Heart left ventricle (tissue), 16 donors: ENCODE measurements at regions not wholly inside any gene's neighbourhood (a gene's known extent, or its start where the extent isn't known, plus 50 kb on each side); places are given as distances from the start of the nearest gene placed in this dataset.
A peak's percentile ranks its signal among the peaks of the same experiment; 100 is the strongest.

ENCODE experiments used
- ATAC-seq, 4 donors: fragments of 200-7000 bp; cut with Tn5 transposase; one replicate each; pipeline ENCODE4 v1.9.1; 2020 to 2022; ENCODE audit warnings: moderate library complexity in 4 of 4, mild to moderate bottlenecking in 3 of 4, moderate number of reproducible peaks in 1 of 4
- DNase-seq, 5 donors: peaks; one replicate each; pipeline ENCODE4 v3.0.0-alpha.2; 2020
- H3K27ac ChIP-seq, 12 donors: fragments of 200-600 bp; sonication (generic) in 4 of 12; one replicate each; pipeline versions ENCODE4 v1.5.0 to v1.8.0; 2016 to 2022; ENCODE audit warnings: mild to moderate bottlenecking in 2 of 12
- H3K27me3 ChIP-seq, 9 donors: fragments of 200-600 bp; sonication (generic) in 2 of 9; one replicate each; pipeline versions ENCODE4 v1.5.1 to v1.8.0; 2016 to 2022; ENCODE audit warnings: mild to moderate bottlenecking in 3 of 9
- H3K36me3 ChIP-seq, 9 donors: fragments of 200-600 bp; sonication (generic) in 2 of 9; one replicate each; pipeline versions ENCODE4 v1.5.0 to v1.8.0; 2018 to 2022; ENCODE audit warnings: mild to moderate bottlenecking in 2 of 9
- H3K4me1 ChIP-seq, 12 donors: fragments of 200-600 bp; sonication (generic) in 4 of 12; one replicate each; pipeline versions ENCODE4 v1.5.0 to v1.8.0; 2016 to 2022; ENCODE audit warnings: mild to moderate bottlenecking in 3 of 12
- H3K4me3 ChIP-seq, 12 donors: fragments of 200-600 bp; sonication (generic) in 4 of 12; one replicate each; pipeline versions ENCODE4 v1.5.0 to v1.8.0; 2017 to 2022; ENCODE audit warnings: mild to moderate bottlenecking in 9 of 12, moderate library complexity in 4 of 12
- H3K9me3 ChIP-seq, 12 donors: fragments of 200-600 bp; sonication (generic) in 4 of 12; one replicate each; pipeline versions ENCODE4 v1.5.0 to v1.8.0; 2016 to 2022; ENCODE audit warnings: mild to moderate bottlenecking in 1 of 12
- CTCF ChIP-seq, 12 donors: fragments of 200-600 bp; sonication (generic) in 4 of 12; IDR thresholded peaks; one replicate each; pipeline versions ENCODE4 v1.5.0 to v1.8.0; 2018 to 2022; ENCODE audit warnings: antibody characterized with exemption in 12 of 12, mild to moderate bottlenecking in 5 of 12
- POLR2A ChIP-seq, 2 donors: fragments of 450-650 bp; IDR thresholded peaks; one replicate each; pipeline ENCODE4 v1.6.1; 2017; ENCODE audit warnings: antibody characterized with exemption in 2 of 2, mild to moderate bottlenecking in 2 of 2, moderate library complexity in 2 of 2
- WGBS, 4 donors: extraction: QIAGEN DNeasy Blood & Tissue Kit in 2 of 4; methylation state at CpG; one replicate each; pipeline versions ENCODE4 v1.1.5 to v1.1.7; 2013 to 2018; 5-methylcytosine and 5-hydroxymethylcytosine counted together
- intact Hi-C, 10 donors: fragments of 100-400 bp; cut with DNase I; formaldehyde crosslinking; loops; one replicate each; pipeline versions ENCODE4 v1.11.1 to v1.14.2; 2022
- donor health status: ischemic (EF 13 %, LVEDD 7.1; RV severe dilation, severe dysfunction).
- donor health status: healthy with polysubstance abuse.
- donor health status: DM: no; HTN: yes; CAD: no.
- donor health status: DM: no; HTN: no; CAD: no.
- donor health status: ischemic (EF 25% LVEDD 6.9; RV normal size, moderate dysfunction).
- donor health status: ischemic (EF 25% LVEDD 5.7; RV mildly dilated, moderate dysfunction).
- donor health status: healthy.
- donor health status: DM: yes; HTN: yes; CAD: no.
- donor health status: ischemic (EF 35%, LVEDD 5.7; RV mildly dilated, moderate dysfunction).
- donor health status: nonischemic (EF 11% LVEDD 7.7; RV severe dilation, severe dysfunction).
- donor health status: DM: yes; HTN: yes; CAD: no.
- donor health status: PGD.
- donor health status: ischemic (EF 29% LVEDD 5.4; RV normal size, mild dysfunction).
- donor health status: nonischemic (EF 23%, LVEDD 6.1; RV moderate dilation, normal function).

- ATAC-seq = no peak
- WGBS, 4 donors = 88 to 99% (median 93%) methylated on average over 3 of the region's 3 CpGs
Observed at GRCh38 chrX:81348388-81348787, 146.5 kb downstream of the SH3BGRL start.

DNA sequence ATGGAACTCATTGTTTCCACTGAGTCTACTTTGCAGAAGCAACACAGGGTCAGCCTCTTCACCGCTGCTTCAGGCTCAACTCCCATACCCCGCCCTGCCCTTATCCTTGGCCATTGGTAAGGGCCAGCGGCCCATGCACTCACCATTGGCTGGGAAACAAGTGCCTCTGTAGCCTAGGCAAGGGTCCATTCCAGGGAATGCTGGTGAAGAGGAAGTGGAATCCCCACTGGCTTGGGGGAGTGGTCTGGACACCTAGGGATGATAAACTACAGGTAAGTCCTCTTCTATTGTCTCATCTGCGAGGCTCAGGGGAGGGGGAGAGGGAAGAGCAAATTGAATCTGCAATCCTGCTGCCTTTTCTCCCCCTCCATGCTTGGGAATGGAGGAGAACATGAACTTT is 153.1 kb downstream of the SH3BGRL start:
- TF ChIP-seq POLR2A (IDR thresholded peaks at IDR 0.05) = no peak
- TF ChIP-seq CTCF (IDR thresholded peaks at IDR 0.05) = no peak
- H3K4me3 ChIP-seq = no peak overlapping the region
- DNase-seq = no peak
- no peaks in the 10 kb centered on the region for H3K4me1 ChIP-seq
- WGBS, 4 donors = 59 to 87% (median 75%) methylated on average over 4 of the region's 4 CpGs
- no peaks in the 10 kb centered on the region for H3K9me3 ChIP-seq
- no peak for ATAC-seq
- H3K36me3 ChIP-seq = no peaks in the 10 kb centered on the region
- H3K27me3 ChIP-seq = no peaks in the 10 kb centered on the region
- H3K27ac ChIP-seq = no peak overlapping the region
- intact Hi-C loops = no loop called here

More at GRCh38 chrX:81348388-81348787, 146.5 kb downstream of the SH3BGRL start:
- H3K9me3 ChIP-seq = no peaks in the 10 kb centered on the region
- H3K4me3 ChIP-seq = no peak overlapping the region
- H3K27me3 ChIP-seq = no peaks in the 10 kb centered on the region
- intact Hi-C loops = no loop called here
- H3K27ac ChIP-seq = no peak overlapping the region
- DNase-seq = no peak
- TF ChIP-seq POLR2A (IDR thresholded peaks at IDR 0.05) = no peak
- no peak for TF ChIP-seq CTCF (IDR thresholded peaks at IDR 0.05)
- H3K4me1 ChIP-seq = no peaks in the 10 kb centered on the region
- no peaks in the 10 kb centered on the region for H3K36me3 ChIP-seq

GRCh38 chrX:81355436-81355835 is 153.5 kb downstream of the SH3BGRL start:
- no peak overlapping the region for H3K4me3 ChIP-seq
- intact Hi-C loops = no loop called here
- TF ChIP-seq POLR2A (IDR thresholded peaks at IDR 0.05) (no peak), CTCF (IDR thresholded peaks at IDR 0.05) (no peak)
- no peaks in the 10 kb centered on the region for H3K4me1 ChIP-seq
- WGBS, 4 donors = 16 to 28% (median 20%) methylated on average over 4 of the region's 4 CpGs
- H3K27me3 ChIP-seq = no peaks in the 10 kb centered on the region
- ATAC-seq (no peak), DNase-seq (no peak)
- no peak overlapping the region for H3K27ac ChIP-seq
- no peaks in the 10 kb centered on the region for H3K9me3 ChIP-seq
- no peaks in the 10 kb centered on the region for H3K36me3 ChIP-seq

- Histone ChIP-seq H3K9me3 (no peaks in the 10 kb centered on the region), H3K4me3 (no peak overlapping the region), H3K4me1 (no peaks in the 10 kb centered on the region), H3K27me3 (no peaks in the 10 kb centered on the region), H3K27ac (peak overlapping the region in 1 of 12 donors; percentile 23), H3K36me3 (no peaks in the 10 kb centered on the region)
- WGBS, 4 donors = 60 to 86% (median 77%) methylated on average over 3 of the region's 3 CpGs
- intact Hi-C loops = no loop called here
- TF ChIP-seq CTCF (IDR thresholded peaks at IDR 0.05) = no peak
- TF ChIP-seq POLR2A (IDR thresholded peaks at IDR 0.05) = no peak
- ATAC-seq (no peak), DNase-seq (no peak)
Observed at GRCh38 chrX:81367291-81367690, 165.4 kb downstream of the SH3BGRL start.
